Nephron progenitor cell (in vitro differentiated cells): ENCODE measurements at regions not wholly inside any gene's neighbourhood (a gene's known extent, or its start where the extent isn't known, plus 50 kb on each side); places are given as distances from the start of the nearest gene placed in this dataset.

Experiments
- DNase-seq: peaks from one replicate; pipeline ENCODE4 v3.0.0; 2021
- H3K27ac Mint-ChIP-seq: 2 replicates; pipeline ENCODE4 v1.8.0; 2021; ENCODE audit warnings: mild to moderate bottlenecking, moderate library complexity, mixed read lengths
- H3K27me3 Mint-ChIP-seq: 2 replicates; pipeline ENCODE4 v1.8.0; 2021; ENCODE audit warnings: mild to moderate bottlenecking, low read depth, mixed read lengths; ENCODE audit not compliant: poor library complexity
- H3K36me3 Mint-ChIP-seq: 2 replicates; pipeline ENCODE4 v1.8.0; 2021; ENCODE audit warnings: low read depth, mixed read lengths
- H3K4me1 Mint-ChIP-seq: 2 replicates; pipeline ENCODE4 v1.8.0; 2021; ENCODE audit warnings: mixed read lengths
- H3K4me3 Mint-ChIP-seq: 2 replicates; pipeline ENCODE4 v1.8.0; 2021; ENCODE audit warnings: mild to moderate bottlenecking, moderate library complexity, mixed read lengths
- H3K9me3 Mint-ChIP-seq: 2 replicates; pipeline ENCODE4 v1.8.0; 2021; ENCODE audit warnings: mild to moderate bottlenecking, moderate library complexity, mixed read lengths
- CTCF ChIP-seq: fragments of 200-600 bp; sonication (generic); IDR thresholded peaks from 2 replicates; pipeline ENCODE4 v1.5.0; 2021; ENCODE audit warnings: antibody characterized with exemption

- no peaks in the 10 kb centered on the region for H3K4me1 Mint-ChIP-seq
- no peak for TF ChIP-seq CTCF
- peaks cover 37% of the 10 kb centered on the region for H3K9me3 Mint-ChIP-seq
- peaks cover 5% of the 10 kb centered on the region for H3K27me3 Mint-ChIP-seq
- no peak overlapping the region for H3K27ac Mint-ChIP-seq
- DNase-seq: no peak
- no peak overlapping the region for H3K4me3 Mint-ChIP-seq
- H3K36me3 Mint-ChIP-seq: peaks cover 10% of the 10 kb centered on the region
Measured at GRCh38 chr9:18274693-18275092, 199.3 kb upstream of the ADAMTSL1 start.

- H3K27me3 Mint-ChIP-seq: peaks cover 5% of the 10 kb centered on the region
- TF ChIP-seq CTCF: no peak
- no peak overlapping the region for H3K4me3 Mint-ChIP-seq
- no peaks in the 10 kb centered on the region for H3K4me1 Mint-ChIP-seq
- H3K36me3 Mint-ChIP-seq: peaks cover 10% of the 10 kb centered on the region
- H3K9me3 Mint-ChIP-seq: peaks cover 37% of the 10 kb centered on the region
- DNase-seq: no peak
- H3K27ac Mint-ChIP-seq: no peak overlapping the region
Measured at GRCh38 chr9:18275313-18275990, 198.5 kb upstream of the ADAMTSL1 start.

- peaks cover 5% of the 10 kb centered on the region for H3K4me1 Mint-ChIP-seq
- H3K36me3 Mint-ChIP-seq: peaks cover 10% of the 10 kb centered on the region
- H3K27me3 Mint-ChIP-seq: no peaks in the 10 kb centered on the region
- no peak overlapping the region for H3K4me3 Mint-ChIP-seq
- H3K27ac Mint-ChIP-seq: no peak overlapping the region
- TF ChIP-seq CTCF: no peak
- no peak for DNase-seq
- H3K9me3 Mint-ChIP-seq: peaks cover 23% of the 10 kb centered on the region
Measured at GRCh38 chr9:18281291-18281690, 192.7 kb upstream of the ADAMTSL1 start.

- Mint-ChIP-seq H3K4me1 (peaks cover 16% of the 10 kb centered on the region), H3K9me3 (no peaks in the 10 kb centered on the region)
- no peak for DNase-seq
Measured at GRCh38 chr9:18294229-18294628, 179.7 kb upstream of the ADAMTSL1 start.

GRCh38 chr9:18296702-18297055 lies 177.3 kb upstream of the ADAMTSL1 start:
- Mint-ChIP-seq H3K36me3 (no peaks in the 10 kb centered on the region), H3K9me3 (no peaks in the 10 kb centered on the region), H3K27ac (no peak overlapping the region), H3K4me1 (peaks cover 21% of the 10 kb centered on the region), H3K4me3 (no peak overlapping the region), H3K27me3 (peaks cover 4% of the 10 kb centered on the region)
- DNase-seq: no peak
- no peak for TF ChIP-seq CTCF

More at GRCh38 chr9:18294229-18294628, 179.7 kb upstream of the ADAMTSL1 start:
- H3K27me3 Mint-ChIP-seq: peaks cover 6% of the 10 kb centered on the region
- no peaks in the 10 kb centered on the region for H3K36me3 Mint-ChIP-seq
- no peak overlapping the region for H3K4me3 Mint-ChIP-seq
- H3K27ac Mint-ChIP-seq: no peak overlapping the region
- TF ChIP-seq CTCF: no peak

- Mint-ChIP-seq H3K4me1 (peaks cover 21% of the 10 kb centered on the region), H3K36me3 (no peaks in the 10 kb centered on the region), H3K27ac (no peak overlapping the region), H3K27me3 (peaks cover 4% of the 10 kb centered on the region), H3K9me3 (no peaks in the 10 kb centered on the region), H3K4me3 (no peak overlapping the region)
- TF ChIP-seq CTCF: no peak
- DNase-seq: no peak
Measured at GRCh38 chr9:18297056-18297841, 176.7 kb upstream of the ADAMTSL1 start.
